ENCODE measurements at regions not wholly inside any gene's neighbourhood (a gene's known extent, or its start where the extent isn't known, plus 50 kb on each side); places are given as distances from the start of the nearest gene placed in this dataset.
"Not testable (repeated sequence)": the region's sequence is repeated elsewhere in the genome, so short reads cannot be mapped to it uniquely, and the experiment has no call there.

DNA sequence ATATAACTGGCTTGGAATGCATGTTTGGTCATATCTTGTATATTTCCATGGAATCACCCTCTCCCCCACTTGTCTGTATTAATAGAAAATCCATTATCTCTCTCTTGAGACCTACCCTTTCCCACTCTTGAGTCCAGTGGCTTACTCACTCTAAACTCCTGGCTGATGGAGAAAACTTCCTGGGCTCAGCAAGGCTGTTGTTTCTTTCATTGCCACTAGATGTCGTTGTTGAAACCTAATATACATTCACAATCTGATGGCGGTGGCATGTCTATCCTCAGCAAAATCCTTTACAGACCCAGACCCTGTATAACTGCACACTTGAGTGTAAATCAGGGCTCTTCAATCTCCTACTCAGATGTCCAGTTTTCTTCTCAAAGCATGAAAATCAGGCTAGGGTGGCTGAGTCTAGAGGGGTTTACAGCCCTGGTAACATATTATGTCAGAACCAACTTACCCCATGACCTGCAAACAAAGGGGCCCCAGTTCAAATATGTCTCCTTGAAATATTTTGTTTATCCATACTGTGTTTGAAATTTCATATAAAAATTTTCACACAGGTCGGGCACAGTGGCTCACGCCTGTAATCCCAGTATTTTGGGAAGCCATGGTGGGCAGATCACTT is 70.0 kb upstream of the FAM241A start:
- Histone ChIP-seq H3K4me3 (no peak overlapping the region), H3K4me1 (replicated peaks in 1 of 2) (no peaks in the 10 kb centered on the region), H3K27ac (no peak overlapping the region)
- ATAC-seq (replicated peaks in 6 of 8), result peak in 7 of 8 experiments; percentile 25 to 89 (median 65)
- in situ Hi-C loops (cut with MboI; ENCODE audit: low pct_unique_long_range_greater_than_20kb in 2 of 9, low sequenced_read_pairs in 9 of 9, unreplicated experiment in 9 of 9), result no loop called here
- 20 to 95% (median 40%) methylated on average over 1 to 4 of the region's 4 CpGs; no CpG with 5 or more reads in 1 of the 10 experiments for WGBS, 10 experiments

GRCh38 chr4:112075906-112076305 is 69.3 kb upstream of the FAM241A start:
- no peak overlapping the region for H3K4me3 ChIP-seq
- H3K4me1 ChIP-seq (replicated peaks in 1 of 2), result no peaks in the 10 kb centered on the region
- 68 to 100% (median 80%) methylated on average over 1 to 3 of the region's 3 CpGs; no CpG with 5 or more reads in 7 of the 10 experiments for WGBS, 10 experiments
- no peak overlapping the region for H3K27ac ChIP-seq
- in situ Hi-C loops (cut with MboI; ENCODE audit: low pct_unique_long_range_greater_than_20kb in 2 of 9, low sequenced_read_pairs in 9 of 9, unreplicated experiment in 9 of 9), result no loop called here
- no peak for ATAC-seq (replicated peaks in 6 of 8)

GRCh38 chr4:112076919-112077608 is 68.2 kb upstream of the FAM241A start:
- WGBS, 10 experiments, result 20 to 100% (median 100%) methylated on average over 1 to 3 of the region's 6 CpGs; no CpG with 5 or more reads in 5 of the 10 experiments
- no peak overlapping the region for H3K4me3 ChIP-seq
- in situ Hi-C loops (cut with MboI; ENCODE audit: low pct_unique_long_range_greater_than_20kb in 2 of 9, low sequenced_read_pairs in 9 of 9, unreplicated experiment in 9 of 9), result no loop called here

GRCh38 chr4:112077743-112078142 is 67.5 kb upstream of the FAM241A start:
- in situ Hi-C loops (cut with MboI; ENCODE audit: low pct_unique_long_range_greater_than_20kb in 2 of 9, low sequenced_read_pairs in 9 of 9, unreplicated experiment in 9 of 9), result no loop called here
- 84 to 100% (median 97%) methylated on average over 1 to 3 of the region's 8 CpGs; no CpG with 5 or more reads in 6 of the 10 experiments for WGBS, 10 experiments
- H3K4me1 ChIP-seq (replicated peaks in 1 of 2), result no peaks in the 10 kb centered on the region
- no peak overlapping the region for H3K4me3 ChIP-seq
- ATAC-seq (replicated peaks in 6 of 8), result no peak
- H3K27ac ChIP-seq, result no peak overlapping the region

More at GRCh38 chr4:112076919-112077608, 68.2 kb upstream of the FAM241A start:
- Histone ChIP-seq H3K27ac (no peak overlapping the region), H3K4me1 (replicated peaks in 1 of 2) (no peaks in the 10 kb centered on the region)
- no peak for ATAC-seq (replicated peaks in 6 of 8)

GRCh38 chr4:112082954-112083586 is 62.2 kb upstream of the FAM241A start:
- no peak overlapping the region for H3K27ac ChIP-seq
- ATAC-seq (replicated peaks in 6 of 8), result peak; percentile 41 to 92 (median 68)
- no peaks in the 10 kb centered on the region for H3K4me1 ChIP-seq (replicated peaks in 1 of 2)
- WGBS, 10 experiments, result 0 to 100% (median 71%) methylated on average over 1 to 2 of the region's 2 CpGs
- in situ Hi-C loops (cut with MboI; ENCODE audit: low pct_unique_long_range_greater_than_20kb in 2 of 9, low sequenced_read_pairs in 9 of 9, unreplicated experiment in 9 of 9), result no loop called here
- no peak overlapping the region for H3K4me3 ChIP-seq

DNA sequence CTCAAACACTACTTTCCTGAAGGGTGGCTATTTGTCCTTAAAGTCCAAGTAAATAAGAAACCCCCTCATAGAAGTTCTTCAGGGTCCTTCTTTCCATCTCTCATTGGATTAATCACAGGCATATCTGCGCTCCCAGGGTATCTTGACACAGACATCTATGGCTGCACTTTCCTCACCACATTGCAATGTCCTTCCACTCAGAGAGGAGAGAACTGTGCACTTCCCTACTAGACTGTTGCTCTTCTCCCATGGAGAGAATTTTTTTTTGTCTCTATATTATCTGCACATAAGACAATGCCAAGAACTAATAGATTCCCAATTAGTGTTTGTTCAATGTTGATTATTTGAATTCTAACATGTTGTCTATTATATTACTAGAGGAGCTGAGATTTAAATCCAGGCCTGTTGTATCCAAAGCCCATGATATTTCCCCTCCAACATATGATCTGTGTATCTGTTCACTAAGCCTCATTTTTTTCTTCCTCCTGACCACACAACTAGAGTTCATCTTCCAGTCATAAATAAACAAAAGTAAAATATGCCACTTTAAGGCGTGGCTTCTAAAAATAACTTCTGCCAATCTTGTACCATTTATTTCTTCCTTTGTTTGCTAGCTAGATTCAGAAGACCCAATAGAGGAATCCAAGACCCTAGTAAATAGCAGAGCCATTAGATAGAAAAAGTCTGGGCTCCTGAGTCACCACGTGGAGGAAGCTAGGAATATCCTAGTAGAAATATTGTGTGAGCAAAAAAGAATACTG is 61.5 kb upstream of the FAM241A start:
- 6 to 100% (median 76%) methylated on average over 1 to 3 of the region's 3 CpGs for WGBS, 10 experiments
- in situ Hi-C loops (cut with MboI; ENCODE audit: low pct_unique_long_range_greater_than_20kb in 2 of 9, low sequenced_read_pairs in 9 of 9, unreplicated experiment in 9 of 9), result no loop called here
- no peaks in the 10 kb centered on the region for H3K4me1 ChIP-seq (replicated peaks in 1 of 2)
- no peak overlapping the region for H3K4me3 ChIP-seq
- no peak overlapping the region for H3K27ac ChIP-seq
- ATAC-seq (replicated peaks in 6 of 8), result peak in 4 of 8 experiments; percentile 31 to 43 (median 33)

GRCh38 chr4:112085156-112086035 is 59.9 kb upstream of the FAM241A start:
- in situ Hi-C loops (cut with MboI; ENCODE audit: low pct_unique_long_range_greater_than_20kb in 2 of 9, low sequenced_read_pairs in 9 of 9, unreplicated experiment in 9 of 9), result no loop called here
- no peak for ATAC-seq (replicated peaks in 6 of 8)
- Histone ChIP-seq H3K4me3 (no peak overlapping the region), H3K4me1 (replicated peaks in 1 of 2) (no peaks in the 10 kb centered on the region), H3K27ac (no peak overlapping the region)
- WGBS, 10 experiments, result 60 to 100% (median 90%) methylated on average over 1 to 6 of the region's 6 CpGs

DNA sequence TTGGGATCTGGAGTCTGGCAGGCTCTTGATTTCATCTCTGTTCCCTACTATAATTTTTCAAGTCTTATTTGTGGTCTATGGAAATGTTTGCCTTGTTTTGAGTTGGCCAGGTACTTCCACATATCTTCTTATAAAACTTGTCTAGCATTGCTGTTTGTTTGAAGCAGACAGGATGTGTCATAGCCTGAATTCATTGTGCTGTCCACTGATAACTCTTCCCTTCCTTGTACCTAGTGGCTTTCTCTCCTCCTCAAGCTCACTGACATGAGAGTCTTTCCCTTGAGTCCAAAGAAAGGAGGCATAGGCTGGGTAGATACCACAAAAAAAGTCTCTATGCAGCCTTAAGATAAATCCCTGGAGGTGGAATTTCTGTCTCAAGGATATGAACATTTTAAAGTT is 59.2 kb upstream of the FAM241A start:
- ATAC-seq (replicated peaks in 6 of 8), result no peak
- Histone ChIP-seq H3K4me3 (no peak overlapping the region), H3K4me1 (replicated peaks in 1 of 2) (no peaks in the 10 kb centered on the region), H3K27ac (no peak overlapping the region)
- in situ Hi-C loops (cut with MboI; ENCODE audit: low pct_unique_long_range_greater_than_20kb in 2 of 9, low sequenced_read_pairs in 9 of 9, unreplicated experiment in 9 of 9), result no loop called here

- peak overlapping the region in 1 of 5 donors; percentile 20 for H3K4me3 ChIP-seq
- ATAC-seq (replicated peaks in 6 of 8); in situ Hi-C loops (cut with MboI; ENCODE audit: low pct_unique_long_range_greater_than_20kb in 2 of 9, low sequenced_read_pairs in 9 of 9, unreplicated experiment in 9 of 9); H3K4me1 ChIP-seq (replicated peaks in 1 of 2); H3K27ac ChIP-seq: not testable (repeated sequence)
- no CpG with 5 or more reads among the region's 17 CpGs for WGBS, 10 experiments
Measured at GRCh38 chr4:112086661-112087060, 58.6 kb upstream of the FAM241A start.

DNA sequence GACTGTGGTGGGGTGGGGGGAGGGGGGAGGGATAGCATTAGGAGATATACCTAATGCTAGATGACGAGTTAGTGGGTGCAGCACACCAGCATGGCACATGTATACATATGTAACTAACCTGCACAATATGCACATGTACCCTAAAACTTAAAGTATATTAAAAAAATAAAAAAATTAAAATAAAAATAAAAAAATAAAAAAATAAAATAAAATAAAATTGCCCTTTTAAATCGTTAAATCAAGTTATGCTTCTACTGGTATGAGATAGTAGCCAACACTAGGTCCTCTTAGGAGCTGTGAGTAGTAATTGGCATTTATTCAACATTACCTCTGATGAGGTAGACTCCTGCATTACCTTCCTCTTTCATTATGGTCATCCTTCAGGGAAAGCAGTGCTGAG is 52.9 kb upstream of the FAM241A start:
- whole genome bisulfite sequencing, 10 experiments, result 22 to 88% (median 73%) methylated on average over 1 of the region's 2 CpGs; no CpG with 5 or more reads in 2 of the 10 experiments

DNA sequence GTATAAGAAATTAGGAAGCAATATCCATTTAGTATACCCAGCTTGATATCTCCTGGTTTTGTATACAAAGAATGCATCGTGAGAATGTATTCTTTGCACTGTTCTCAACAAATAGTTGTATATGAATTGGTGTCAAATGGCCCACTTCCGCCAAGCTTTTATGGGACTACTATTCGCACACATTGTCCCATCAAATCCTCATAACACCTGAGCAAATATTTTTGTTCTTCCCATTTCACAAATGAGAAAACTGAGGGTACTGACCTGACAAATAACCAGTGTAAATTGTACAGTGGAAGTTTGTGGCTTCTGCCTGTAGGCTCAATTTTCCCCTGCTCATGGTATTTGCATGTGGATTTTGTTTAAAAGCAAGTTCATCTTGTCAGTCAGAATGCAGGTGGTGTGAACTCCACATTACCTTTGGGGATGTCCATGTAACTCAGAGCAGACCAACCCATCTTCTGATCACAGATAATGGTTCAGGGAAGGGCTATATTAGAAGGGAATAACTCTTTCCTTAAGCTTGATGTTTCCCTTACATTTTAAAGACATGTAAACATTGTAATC is 51.5 kb upstream of the FAM241A start:
- no peak for ATAC-seq (replicated peaks in 6 of 8)
- in situ Hi-C loops (cut with MboI; ENCODE audit: low pct_unique_long_range_greater_than_20kb in 2 of 9, low sequenced_read_pairs in 9 of 9, unreplicated experiment in 9 of 9), result loop anchor here in 1 of 9 experiments (10.0 kb wide), 1 partner anchor 141 kb away; the partner anchor contains the start of gene AP1AR
- H3K4me1 ChIP-seq (replicated peaks in 1 of 2), result no peaks in the 10 kb centered on the region
- H3K27ac ChIP-seq, result no peak overlapping the region
- WGBS, 10 experiments, result 63 to 100% (median 86%) methylated on average over 1 to 3 of the region's 3 CpGs
- no peak overlapping the region for H3K4me3 ChIP-seq

More for the DNA sequence above, 52.9 kb upstream of the FAM241A start:
- not testable (repeated sequence) for H3K4me3 ChIP-seq; ATAC-seq (replicated peaks in 6 of 8); H3K4me1 ChIP-seq (replicated peaks in 1 of 2); H3K27ac ChIP-seq
- in situ Hi-C loops (cut with MboI; ENCODE audit: low pct_unique_long_range_greater_than_20kb in 2 of 9, low sequenced_read_pairs in 9 of 9, unreplicated experiment in 9 of 9), result loop anchor here in 1 of 9 experiments (10.0 kb wide), 1 partner anchor 142 kb away; the partner anchor contains the start of gene AP1AR

DNA sequence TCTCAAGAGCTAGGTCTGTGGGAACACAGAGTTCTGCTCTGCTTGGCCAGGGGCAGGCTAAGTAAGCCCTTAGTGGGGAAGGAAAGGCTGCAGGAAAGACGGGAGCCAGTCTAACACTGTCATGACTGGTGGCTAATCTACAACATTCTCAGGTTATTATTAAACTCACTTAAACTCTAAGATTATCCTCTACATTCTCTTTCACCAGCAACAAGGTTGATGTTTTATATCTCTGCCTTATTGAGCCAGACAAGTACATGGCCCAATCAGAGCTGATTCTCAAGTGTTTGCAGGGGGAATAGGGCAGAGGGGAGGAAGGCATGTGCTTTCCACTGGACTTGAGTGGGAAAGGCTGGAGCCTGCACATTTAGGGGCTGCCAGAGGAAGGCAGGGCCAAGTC is 50.9 kb upstream of the FAM241A start:
- 0 to 100% (median 85%) methylated on average over 1 of the region's 1 CpG; no CpG with 5 or more reads in 6 of the 10 experiments for WGBS, 10 experiments

More for the DNA sequence above, 50.9 kb upstream of the FAM241A start:
- Histone ChIP-seq H3K4me1 (replicated peaks in 1 of 2) (no peaks in the 10 kb centered on the region), H3K4me3 (no peak overlapping the region), H3K27ac (no peak overlapping the region)
- in situ Hi-C loops (cut with MboI; ENCODE audit: low pct_unique_long_range_greater_than_20kb in 2 of 9, low sequenced_read_pairs in 9 of 9, unreplicated experiment in 9 of 9), result loop anchor here in 1 of 9 experiments (10.0 kb wide), 1 partner anchor 140 kb away; the partner anchor contains the start of gene AP1AR
- no peak for ATAC-seq (replicated peaks in 6 of 8)

All from motor neuron (in vitro differentiated cells).